Fibroblast of upper back skin (primary cell): ENCODE measurements at regions not wholly inside any gene's neighbourhood (a gene's known extent, or its start where the extent isn't known, plus 50 kb on each side); places are given as distances from the start of the nearest gene placed in this dataset.

Experiments used
- DNase-seq: peaks from one replicate; pipeline ENCODE4 v3.0.0-alpha.2; 2013

GRCh38 chr19:29432677-29433076, 93.1 kb upstream of the VSTM2B start:
- no peak for DNase-seq

- no peak for DNase-seq
Observed at GRCh38 chr19:29436591-29437103, 89.1 kb upstream of the VSTM2B start.

- no peak for DNase-seq
Observed at GRCh38 chr19:29439021-29439420, 86.8 kb upstream of the VSTM2B start.

DNA sequence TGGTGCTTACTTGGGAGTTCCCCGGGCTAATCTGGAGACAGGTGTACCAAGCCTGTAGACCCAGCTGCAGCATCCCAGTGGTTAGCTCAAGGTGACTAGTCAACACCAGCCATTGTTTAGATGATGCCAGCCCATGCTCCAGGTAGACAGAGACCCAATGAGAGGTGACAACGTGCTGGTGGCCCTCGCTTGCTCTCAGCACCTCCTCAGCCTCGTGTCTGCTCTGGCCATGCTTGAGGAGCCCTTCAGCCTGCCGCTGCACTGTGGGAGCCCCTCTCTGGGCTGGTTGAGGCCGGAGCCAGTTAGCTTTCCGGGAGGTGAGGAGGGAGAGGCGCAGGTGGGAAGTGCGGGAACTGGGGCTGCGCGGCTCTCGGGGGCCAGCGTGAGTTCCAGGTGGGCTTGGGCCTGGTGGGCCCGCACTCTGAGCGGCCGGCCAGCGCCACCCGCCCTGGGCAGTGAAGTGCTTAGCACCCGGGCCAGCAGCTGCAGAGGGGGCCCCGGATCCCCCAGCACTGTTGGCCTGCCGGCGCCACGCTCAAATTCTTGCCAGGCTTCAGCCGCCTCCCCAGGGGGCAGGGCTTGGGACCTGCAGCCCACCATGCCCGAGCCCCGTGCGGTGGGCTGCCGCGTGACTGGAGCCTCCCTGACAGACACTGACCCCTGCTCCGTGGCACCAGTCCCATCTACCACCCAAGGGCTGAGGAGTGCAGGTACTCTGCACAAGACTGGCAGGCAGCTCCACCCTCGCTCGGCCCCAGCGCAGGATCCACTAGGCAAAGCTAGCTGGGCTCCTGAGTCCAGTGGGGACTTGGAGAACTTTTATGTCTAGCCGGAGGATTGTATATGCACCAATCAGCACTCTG, 85.9 kb upstream of the VSTM2B start:
- DNase-seq: no peak

DNA sequence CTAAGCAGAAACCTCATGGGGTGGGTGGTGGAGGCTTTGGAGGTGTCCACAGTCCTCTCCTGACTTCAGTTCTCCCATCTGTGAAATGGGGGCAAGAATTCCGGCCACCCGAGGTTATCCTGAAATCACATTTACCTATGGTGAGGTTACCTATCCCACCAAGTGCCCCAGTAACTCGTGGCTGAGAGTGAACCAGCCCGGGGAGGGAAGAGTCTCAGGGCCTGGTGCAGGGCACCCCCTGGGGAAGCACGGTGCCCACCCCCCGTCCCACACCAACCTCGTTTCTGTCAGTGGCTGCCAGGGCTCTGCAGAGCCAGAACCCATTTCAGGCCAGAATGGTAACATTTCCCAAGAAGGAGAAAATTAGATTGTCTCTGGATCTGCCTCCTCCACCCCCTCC, 83.7 kb upstream of the VSTM2B start:
- no peak for DNase-seq

GRCh38 chr19:29442910-29443309, 82.9 kb upstream of the VSTM2B start:
- no peak for DNase-seq

DNA sequence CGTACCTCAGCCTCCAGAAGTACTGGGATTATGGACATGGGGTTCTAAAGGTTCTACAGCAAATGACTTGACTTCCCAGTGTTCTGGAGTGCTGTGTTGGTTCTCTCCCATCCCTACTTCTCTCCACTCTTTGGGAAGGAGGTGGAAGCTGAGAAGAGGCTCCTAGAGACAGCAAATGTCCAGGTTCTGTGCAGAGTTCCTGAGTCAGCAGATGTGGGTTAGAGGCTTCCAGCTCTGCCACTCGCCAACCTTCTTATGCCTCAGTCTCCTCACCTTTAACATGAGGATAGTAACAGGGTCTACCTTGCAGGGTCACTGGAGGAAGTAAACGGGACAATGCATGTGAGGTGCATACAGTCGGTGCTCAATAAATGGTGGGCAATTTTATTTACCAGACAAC, 80.5 kb upstream of the VSTM2B start:
- DNase-seq: no peak

DNA sequence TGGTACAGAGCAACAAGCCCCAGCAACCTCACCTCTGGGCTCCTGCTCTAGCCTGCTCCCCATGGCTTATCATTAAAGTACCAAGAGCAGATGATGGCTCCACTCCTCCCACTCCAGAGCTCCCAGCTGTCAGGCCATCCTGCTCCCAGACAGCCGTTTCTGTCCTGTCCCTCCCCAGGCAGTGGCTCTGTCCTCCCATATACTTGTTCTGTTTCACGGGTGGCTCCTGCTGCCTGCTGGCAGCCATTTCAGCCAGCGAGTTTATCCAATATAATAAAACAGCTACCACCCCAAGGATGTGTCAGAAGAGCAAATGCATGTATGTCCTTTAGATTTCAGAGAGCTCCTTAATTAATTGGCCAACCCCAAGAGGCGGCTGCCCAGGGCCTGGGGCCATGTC, 79.4 kb upstream of the VSTM2B start:
- DNase-seq: no peak

DNA sequence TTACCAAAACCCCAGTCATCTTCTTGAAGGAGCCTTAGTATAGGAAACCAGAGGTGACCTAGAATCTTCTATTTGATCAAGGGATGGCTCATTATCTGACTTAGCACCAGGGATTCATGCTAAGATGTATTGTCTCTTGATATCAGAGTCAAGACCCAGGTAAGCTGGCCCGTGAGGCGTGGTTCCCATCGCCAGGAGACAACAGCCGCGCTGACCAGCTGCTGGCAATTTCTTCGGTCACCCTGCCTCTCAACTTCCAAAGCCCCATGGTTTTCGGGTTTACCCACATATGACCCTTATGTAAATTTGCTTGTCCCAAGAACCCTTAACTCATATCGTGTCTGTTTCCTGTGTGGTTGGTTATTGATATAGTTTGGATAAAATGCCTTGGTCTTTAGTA, 77.7 kb upstream of the VSTM2B start:
- no peak for DNase-seq

DNA sequence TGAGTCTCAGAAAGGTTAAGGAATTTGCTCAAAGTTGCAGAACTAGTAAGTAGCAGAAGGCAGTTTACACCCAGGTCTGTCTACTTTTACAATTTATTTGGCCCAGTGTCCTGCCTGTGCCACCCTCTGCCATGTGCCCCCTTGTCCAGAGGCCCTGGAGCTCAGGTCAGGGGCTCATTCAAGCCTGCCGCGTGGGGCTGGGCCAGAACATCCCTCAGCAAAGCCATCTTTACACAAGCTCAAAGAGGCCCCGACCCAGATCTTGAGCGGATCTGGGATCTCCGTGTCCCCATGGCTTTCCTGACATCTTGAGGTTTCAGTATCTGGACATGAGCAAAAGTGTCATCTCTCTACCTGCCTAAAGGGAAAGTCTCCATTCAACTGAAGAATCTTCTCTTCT, 76.4 kb upstream of the VSTM2B start:
- no peak for DNase-seq

GRCh38 chr19:29450306-29450705, 75.5 kb upstream of the VSTM2B start:
- no peak for DNase-seq

- no peak for DNase-seq
Observed at GRCh38 chr19:29450812-29451211, 75.0 kb upstream of the VSTM2B start.

DNA sequence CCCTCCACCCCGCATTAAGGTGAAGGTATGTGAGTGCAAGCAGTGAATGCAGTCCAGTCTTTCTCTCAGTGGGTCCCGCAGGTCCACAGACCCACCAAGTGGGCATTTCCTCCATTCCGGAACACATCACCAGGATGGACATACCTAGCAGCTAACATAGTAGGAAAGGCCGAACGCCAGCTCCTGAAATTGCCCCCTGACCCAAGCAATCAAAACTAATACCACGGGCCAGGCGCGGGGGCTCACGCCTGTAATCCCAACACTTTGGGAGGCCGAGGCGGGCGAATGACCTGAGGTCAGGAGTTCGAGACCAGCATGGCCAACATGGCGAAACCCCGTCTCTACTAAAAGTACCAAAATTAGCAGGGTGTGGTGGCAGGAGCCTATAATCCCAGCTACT, 71.7 kb upstream of the VSTM2B start:
- no peak for DNase-seq

DNA sequence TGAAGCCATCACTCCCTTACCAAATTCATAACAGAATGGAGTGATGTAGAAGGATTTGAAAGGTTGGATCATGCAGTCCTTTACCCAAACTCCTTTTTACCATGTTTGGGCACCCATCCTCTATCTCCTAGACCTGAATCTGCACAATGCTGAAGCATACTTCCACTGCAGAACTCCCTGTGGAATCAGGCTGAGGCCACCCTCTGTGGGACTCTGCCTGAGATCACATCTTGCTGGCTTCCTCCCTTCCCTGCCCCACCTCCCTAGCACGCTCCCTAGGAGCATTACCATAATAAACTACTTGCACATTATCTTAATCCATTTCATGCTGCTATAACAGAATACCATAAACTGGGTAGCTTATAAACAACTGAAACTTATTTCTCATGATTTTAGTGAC, 68.4 kb upstream of the VSTM2B start:
- no peak for DNase-seq

- DNase-seq: no peak
Observed at GRCh38 chr19:29467824-29468401, 57.9 kb upstream of the VSTM2B start.

DNA sequence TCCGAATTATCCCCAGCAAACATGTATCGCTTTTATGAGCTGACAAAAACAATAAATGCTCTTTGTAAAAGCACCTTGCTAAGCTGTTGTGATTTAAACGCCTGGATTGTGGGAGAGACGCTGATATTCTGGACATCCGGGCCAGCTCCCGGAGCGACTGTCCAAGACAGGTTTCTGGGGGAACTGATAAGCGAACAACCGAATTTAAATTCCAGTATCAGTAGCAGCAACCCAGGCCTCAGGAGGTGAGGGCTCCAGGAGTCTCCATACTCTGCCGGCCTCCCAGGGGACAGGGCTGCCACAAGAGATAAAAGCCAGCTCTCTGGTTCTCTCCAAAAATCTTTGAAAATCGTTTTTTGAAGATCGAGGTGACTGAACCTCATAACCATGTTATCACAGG, 50.3 kb upstream of the VSTM2B start:
- DNase-seq: no peak
